Keratinocyte (primary cell): ENCODE measurements at regions not wholly inside any gene's neighbourhood (a gene's known extent, or its start where the extent isn't known, plus 50 kb on each side); places are given as distances from the start of the nearest gene placed in this dataset.

ENCODE experiments used
- DNase-seq: peaks from one replicate; pipeline ENCODE4 v3.0.0-alpha.2; 2011; ENCODE audit warnings: low read depth, missing footprints, low spot score
- FAIRE-seq: peaks from 2 replicates; lab custom pipeline; 2011; peaks lifted over from hg19 to GRCh38; lab: Jason Lieb, UNC
- H2AFZ ChIP-seq: 2 replicates; pipeline ENCODE4 v1.6.0; 2012; ENCODE audit warnings: low read length, control low read depth, inconsistent platforms; ENCODE audit not compliant: control insufficient read depth
- H3K27ac ChIP-seq: 2 replicates; pipeline ENCODE4 v1.5.1; 2011; ENCODE audit warnings: low read length; ENCODE audit not compliant: control insufficient read depth, insufficient read depth
- H3K27me3 ChIP-seq: 3 replicates; pipeline ENCODE4 v1.6.0; 2011; ENCODE audit warnings: low read length; ENCODE audit not compliant: control insufficient read depth, insufficient read depth; ENCODE audit errors: extremely low read depth
- H3K36me3 ChIP-seq, 2 experiments: 2 replicates in 1 of 2; 3 replicates in 1 of 2; pipeline ENCODE4 v1.5.1; 2011; ENCODE audit warnings: low read length in 2 of 2, mild to moderate bottlenecking in 1 of 2; ENCODE audit not compliant: control insufficient read depth in 2 of 2, insufficient read depth in 2 of 2; ENCODE audit errors: extremely low read depth in 1 of 2
- H3K4me1 ChIP-seq: 3 replicates; pipeline ENCODE4 v1.5.1; 2011; ENCODE audit warnings: low read length; ENCODE audit not compliant: control insufficient read depth, insufficient read depth; ENCODE audit errors: extremely low read depth
- H3K4me2 ChIP-seq: 3 replicates; pipeline ENCODE4 v1.6.0; 2011; ENCODE audit warnings: low read depth, low read length; ENCODE audit not compliant: control insufficient read depth, insufficient read depth; ENCODE audit errors: extremely low read depth
- H3K4me3 ChIP-seq, 3 experiments: fragments of 200-600 bp in 1 of 3; sonication (generic) in 1 of 3; 2 replicates in 2 of 3; 3 replicates in 1 of 3; pipeline ENCODE4 v1.5.1; 2011 to 2016; ENCODE audit warnings: low read length in 3 of 3, mild to moderate bottlenecking in 3 of 3, control low read depth in 2 of 3, inconsistent platforms in 1 of 3, low read depth in 1 of 3, mixed read lengths in 1 of 3, mixed run types in 1 of 3, moderate library complexity in 1 of 3; ENCODE audit not compliant: control insufficient read depth in 2 of 3, insufficient read depth in 2 of 3; ENCODE audit errors: extremely low read depth in 1 of 3
- H3K79me2 ChIP-seq: 2 replicates; pipeline ENCODE4 v1.6.0; 2012; ENCODE audit warnings: low read length; ENCODE audit not compliant: control insufficient read depth, insufficient read depth
- H3K9ac ChIP-seq: 3 replicates; pipeline ENCODE4 v1.6.0; 2011; ENCODE audit warnings: low read length; ENCODE audit not compliant: control insufficient read depth, insufficient read depth; ENCODE audit errors: extremely low read depth
- H3K9me1 ChIP-seq: 3 replicates; pipeline ENCODE4 v1.6.0; 2011; ENCODE audit warnings: low read length; ENCODE audit not compliant: control insufficient read depth, insufficient read depth; ENCODE audit errors: extremely low read depth
- H3K9me3 ChIP-seq: 2 replicates; pipeline ENCODE4 v1.5.1; 2012; ENCODE audit warnings: low read depth, low read length; ENCODE audit not compliant: control insufficient read depth
- H4K20me1 ChIP-seq: 3 replicates; pipeline ENCODE4 v1.6.0; 2011; ENCODE audit warnings: low read length; ENCODE audit not compliant: control insufficient read depth, insufficient read depth; ENCODE audit errors: extremely low read depth
- CTCF ChIP-seq, 3 experiments: IDR thresholded peaks in 1 of 3; conservative IDR thresholded peaks in 1 of 3; optimal IDR thresholded peaks in 1 of 3; 2 replicates in 2 of 3; 3 replicates in 1 of 3; pipeline versions ENCODE3 to v1.5.1; 2011; ENCODE audit warnings: low read length in 3 of 3, mild to moderate bottlenecking in 3 of 3, moderate library complexity in 2 of 3, control low read depth in 1 of 3, inconsistent platforms in 1 of 3; ENCODE audit not compliant: insufficient read depth in 2 of 3; ENCODE audit errors: extremely low read depth in 1 of 3
- EZH2 ChIP-seq: IDR thresholded peaks from one replicate; pipeline ENCODE4 v1.6.1; 2012; ENCODE audit warnings: inconsistent platforms, mild to moderate bottlenecking, low read length, moderate library complexity
- dilution Hi-C: fragments of 300-500 bp; cut with MboI; formaldehyde crosslinking; loops from one replicate; pipeline ENCODE4 v1.7.0; 2020; ENCODE audit warnings: low sequenced_read_pairs; ENCODE audit not compliant: extremely low pct_ligation_motif_present

DNA sequence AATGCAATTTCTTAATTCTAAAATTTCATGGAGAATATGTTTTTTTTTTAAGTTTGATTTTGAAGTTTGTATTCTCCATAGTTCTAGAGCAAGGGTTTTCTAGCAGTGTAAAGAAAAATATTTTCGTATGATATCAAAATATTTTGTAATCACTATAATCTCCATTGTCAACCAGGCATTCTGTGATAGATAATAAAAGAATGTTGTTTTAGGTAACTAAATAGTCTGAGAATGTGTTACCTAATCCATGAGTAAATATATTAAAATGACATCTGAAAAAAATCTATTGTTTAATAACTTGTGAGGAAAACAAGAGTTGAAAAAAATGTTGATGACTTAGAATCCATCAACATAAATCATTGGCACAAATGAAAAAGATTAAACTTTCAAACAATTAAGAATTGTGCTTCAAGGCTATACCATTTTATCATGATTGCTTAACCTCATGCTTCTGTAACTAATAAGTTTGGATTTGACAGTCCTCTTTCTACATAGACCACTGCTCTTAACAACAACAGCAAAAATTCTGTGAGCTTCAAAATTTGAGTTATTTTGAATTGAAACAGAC, 2211.8 kb downstream of the LRRC4C start:
- Histone ChIP-seq H3K9ac (no peak overlapping the region), H3K9me1 (no peaks in the 10 kb centered on the region), H3K27me3 (no peaks in the 10 kb centered on the region), H3K4me3 (no peak overlapping the region), H4K20me1 (no peaks in the 10 kb centered on the region), H3K4me2 (no peak overlapping the region), H3K36me3 (no peaks in the 10 kb centered on the region), H2AFZ (no peak overlapping the region), H3K4me1 (no peaks in the 10 kb centered on the region), H3K79me2 (no peaks in the 10 kb centered on the region), H3K27ac (no peak overlapping the region), H3K9me3 (peaks cover 2% of the 10 kb centered on the region)
- no peak for DNase-seq
- dilution Hi-C loops = no loop called here
- FAIRE-seq = no peak
- no peak for TF ChIP-seq CTCF (optimal IDR thresholded peaks at IDR 0.05 in 1 of 3, IDR thresholded peaks at IDR 0.05 in 1 of 3, conservative IDR thresholded peaks at IDR 0.05 in 1 of 3; ENCODE audit: extremely low read depth in 1 of 3, insufficient read depth in 2 of 3, low read length in 3 of 3)
- no peak for TF ChIP-seq EZH2

DNA sequence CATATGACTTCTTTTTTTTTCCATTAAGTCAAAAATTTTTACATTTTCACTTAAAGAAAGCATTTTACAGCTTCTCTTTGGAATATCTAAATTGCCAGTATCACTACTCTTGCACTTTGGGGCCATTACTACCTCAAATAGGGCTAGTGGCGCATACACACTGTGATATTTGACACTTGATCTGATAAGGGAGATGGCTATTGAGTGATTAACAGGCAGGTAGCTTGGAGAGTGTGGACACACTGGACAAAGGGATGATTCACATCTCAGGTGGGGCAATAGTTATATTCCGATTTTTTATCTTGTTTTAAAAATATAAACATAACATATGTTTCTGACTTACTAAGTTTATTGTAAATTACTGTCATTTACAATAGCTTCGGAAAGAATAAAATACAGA, 2219.9 kb downstream of the LRRC4C start:
- H3K4me3 ChIP-seq = no peak overlapping the region
- no peaks in the 10 kb centered on the region for H3K9me1 ChIP-seq
- no peak overlapping the region for H3K4me2 ChIP-seq
- no peaks in the 10 kb centered on the region for H3K79me2 ChIP-seq
- no peaks in the 10 kb centered on the region for H3K27me3 ChIP-seq
- dilution Hi-C loops = no loop called here
- no peaks in the 10 kb centered on the region for H4K20me1 ChIP-seq
- TF ChIP-seq EZH2 (no peak), CTCF (optimal IDR thresholded peaks at IDR 0.05 in 1 of 3, IDR thresholded peaks at IDR 0.05 in 1 of 3, conservative IDR thresholded peaks at IDR 0.05 in 1 of 3; ENCODE audit: extremely low read depth in 1 of 3, insufficient read depth in 2 of 3, low read length in 3 of 3) (no peak)
- H3K4me1 ChIP-seq = no peaks in the 10 kb centered on the region
- no peak for FAIRE-seq
- no peak overlapping the region for H2AFZ ChIP-seq
- H3K36me3 ChIP-seq = no peaks in the 10 kb centered on the region
- no peak overlapping the region for H3K27ac ChIP-seq
- H3K9ac ChIP-seq = no peak overlapping the region
- DNase-seq = no peak
- no peaks in the 10 kb centered on the region for H3K9me3 ChIP-seq
